NCI-H1694 (cell line): ENCODE measurements at regions not wholly inside any gene's neighbourhood (a gene's known extent, or its start where the extent isn't known, plus 50 kb on each side); places are given as distances from the start of the nearest gene placed in this dataset.

Experiments used
- DNase-seq: peaks from one replicate; lab custom pipeline; 2025; lab: John Stamatoyannopoulos, UW

GRCh38 chr18:10009321-10010144 is 95.7 kb downstream of the VAPA start:
- DNase-seq = no peak

- DNase-seq = no peak
These were observed 96.8 kb downstream of the VAPA start for GRCh38 chr18:10010611-10011015.

GRCh38 chr18:10011061-10011460 is 97.2 kb downstream of the VAPA start:
- DNase-seq = no peak

- no peak for DNase-seq
These were observed 97.9 kb downstream of the VAPA start for GRCh38 chr18:10011751-10012150.

- DNase-seq = no peak
These were observed 98.7 kb downstream of the VAPA start for GRCh38 chr18:10012526-10012925.

- DNase-seq = no peak
These were observed 100.1 kb downstream of the VAPA start for GRCh38 chr18:10013621-10014543.

- DNase-seq = no peak
These were observed 101.5 kb downstream of the VAPA start for GRCh38 chr18:10015288-10015701.

- no peak for DNase-seq
These were observed 102.4 kb downstream of the VAPA start for GRCh38 chr18:10015941-10016819.

- no peak for DNase-seq
These were observed 103.2 kb downstream of the VAPA start for GRCh38 chr18:10017043-10017442.

GRCh38 chr18:10018289-10018688 is 104.5 kb downstream of the VAPA start:
- DNase-seq = no peak

- DNase-seq = no peak
These were observed 106.4 kb downstream of the VAPA start for GRCh38 chr18:10020171-10020570.

GRCh38 chr18:10022365-10022764 is 108.5 kb downstream of the VAPA start:
- no peak for DNase-seq

- DNase-seq = no peak
These were observed 110.2 kb downstream of the VAPA start for GRCh38 chr18:10023853-10024570.

GRCh38 chr18:10025711-10026670 is 112.2 kb downstream of the VAPA start:
- no peak for DNase-seq

GRCh38 chr18:10027031-10027430 is 113.2 kb downstream of the VAPA start:
- no peak for DNase-seq

GRCh38 chr18:10027461-10027860 is 113.6 kb downstream of the VAPA start:
- no peak for DNase-seq

- no peak for DNase-seq
These were observed 115.9 kb downstream of the VAPA start for GRCh38 chr18:10029711-10030110.

- no peak for DNase-seq
These were observed 117.2 kb downstream of the VAPA start for GRCh38 chr18:10030816-10031541.

GRCh38 chr18:10032331-10033015 is 118.7 kb downstream of the VAPA start:
- no peak for DNase-seq
